Loucy (cell line): ENCODE measurements at regions not wholly inside any gene's neighbourhood (a gene's known extent, or its start where the extent isn't known, plus 50 kb on each side); places are given as distances from the start of the nearest gene placed in this dataset.

Experiments used
- H2AFZ ChIP-seq: fragments of 200-600 bp; sonication (generic); 2 replicates; pipeline ENCODE4 v1.6.0; 2016; ENCODE audit warnings: antibody characterized with exemption, mild to moderate bottlenecking, low read length, moderate library complexity
- H3F3A ChIP-seq: fragments of 200-600 bp; 2 replicates; pipeline ENCODE4 v1.6.0; 2016; ENCODE audit warnings: antibody characterized with exemption, low read depth, mild to moderate bottlenecking
- H3K27me3 ChIP-seq: fragments of 200-600 bp; sonication (generic); 2 replicates; pipeline ENCODE4 v1.6.1; 2014; ENCODE audit warnings: low read length, mild to moderate bottlenecking; ENCODE audit not compliant: insufficient read depth, poor library complexity, severe bottlenecking
- H3K36me3 ChIP-seq: fragments of 200-600 bp; sonication (generic); 2 replicates; pipeline ENCODE4 v1.6.1; 2016; ENCODE audit warnings: low read length; ENCODE audit not compliant: insufficient read depth
- H3K4me1 ChIP-seq: fragments of 200-600 bp; sonication (generic); 2 replicates; pipeline ENCODE4 v1.5.1; 2014; ENCODE audit warnings: low read length, mild to moderate bottlenecking; ENCODE audit not compliant: insufficient read depth, poor library complexity, severe bottlenecking
- H3K4me2 ChIP-seq: fragments of 200-600 bp; sonication (generic); 2 replicates; pipeline ENCODE4 v1.6.0; 2014; ENCODE audit warnings: antibody characterized with exemption, low read length, low read depth, mild to moderate bottlenecking; ENCODE audit not compliant: poor library complexity, severe bottlenecking
- H3K4me3 ChIP-seq: fragments of 200-600 bp; sonication (generic); 2 replicates; pipeline ENCODE4 v1.5.1; 2014; ENCODE audit warnings: low read length, mild to moderate bottlenecking, mixed read lengths; ENCODE audit not compliant: poor library complexity, severe bottlenecking
- H3K79me2 ChIP-seq: fragments of 200-600 bp; sonication (generic); 2 replicates; pipeline ENCODE4 v1.6.1; 2014; ENCODE audit warnings: low read length; ENCODE audit not compliant: insufficient read depth
- H3K9ac ChIP-seq: fragments of 200-600 bp; sonication (generic); 2 replicates; pipeline ENCODE4 v1.6.0; 2014; ENCODE audit warnings: mild to moderate bottlenecking, low read depth, low read length, moderate library complexity; ENCODE audit not compliant: poor library complexity, severe bottlenecking
- H3K9me2 ChIP-seq: fragments of 200-600 bp; sonication (generic); replicated peaks from 2 replicates; pipeline ENCODE4 v1.6.1; 2016; ENCODE audit warnings: low read depth, low read length, mixed read lengths
- H3K9me3 ChIP-seq: fragments of 200-600 bp; sonication (generic); 2 replicates; pipeline ENCODE4 v1.6.1; 2014; ENCODE audit warnings: mild to moderate bottlenecking, antibody characterized with exemption, low read length, low read depth; ENCODE audit not compliant: insufficient read depth
- H4K20me1 ChIP-seq: fragments of 200-600 bp; sonication (generic); 2 replicates; pipeline ENCODE4 v1.6.0; 2014; ENCODE audit warnings: antibody characterized with exemption, low read length, mild to moderate bottlenecking; ENCODE audit not compliant: insufficient read depth, poor library complexity, severe bottlenecking
- CTCF ChIP-seq: fragments of 200-600 bp; sonication (generic); conservative IDR thresholded peaks from 2 replicates; pipeline ENCODE4 v1.5.1; 2014; ENCODE audit warnings: mild to moderate bottlenecking, antibody characterized with exemption, low read length
- EZH2phosphoT487 ChIP-seq: fragments of 200-600 bp; IDR thresholded peaks from 2 replicates; pipeline ENCODE4 v1.6.1; 2018; ENCODE audit warnings: antibody characterized with exemption, mild to moderate bottlenecking, moderate library complexity, borderline replicate concordance

- no peaks in the 10 kb centered on the region; the same call in 1 of the 2 replicates for H3K9me3 ChIP-seq
- H3K79me2 ChIP-seq = no peaks in the 10 kb centered on the region
- TF ChIP-seq EZH2phosphoT487 (no peak), CTCF (peak; percentile 33)
- no peaks in the 10 kb centered on the region for H3K9me2 ChIP-seq
- H4K20me1 ChIP-seq = no peaks in the 10 kb centered on the region
- H3K27me3 ChIP-seq = no peaks in the 10 kb centered on the region
- no peak overlapping the region for H3K4me3 ChIP-seq
- no peaks in the 10 kb centered on the region for H3K36me3 ChIP-seq
- H2AFZ ChIP-seq = no peak overlapping the region
- no peak overlapping the region for H3K9ac ChIP-seq
- H3F3A ChIP-seq = no peaks in the 10 kb centered on the region
- no peak overlapping the region for H3K4me2 ChIP-seq
- no peaks in the 10 kb centered on the region for H3K4me1 ChIP-seq
These were observed 427.9 kb downstream of the ZNF536 start for GRCh38 chr19:30799865-30800755.

- Histone ChIP-seq H3K27me3 (no peaks in the 10 kb centered on the region), H3K79me2 (no peaks in the 10 kb centered on the region), H2AFZ (no peak overlapping the region), H3K9me2 (no peaks in the 10 kb centered on the region), H3F3A (no peaks in the 10 kb centered on the region), H3K4me1 (no peaks in the 10 kb centered on the region), H3K36me3 (no peaks in the 10 kb centered on the region), H3K9me3 (no peaks in the 10 kb centered on the region), H3K4me2 (no peak overlapping the region), H3K4me3 (no peak overlapping the region), H3K9ac (no peak overlapping the region), H4K20me1 (no peaks in the 10 kb centered on the region)
- TF ChIP-seq EZH2phosphoT487 (no peak), CTCF (no peak)
These were observed 423.5 kb downstream of the ZNF536 start for GRCh38 chr19:30795727-30796126.

DNA sequence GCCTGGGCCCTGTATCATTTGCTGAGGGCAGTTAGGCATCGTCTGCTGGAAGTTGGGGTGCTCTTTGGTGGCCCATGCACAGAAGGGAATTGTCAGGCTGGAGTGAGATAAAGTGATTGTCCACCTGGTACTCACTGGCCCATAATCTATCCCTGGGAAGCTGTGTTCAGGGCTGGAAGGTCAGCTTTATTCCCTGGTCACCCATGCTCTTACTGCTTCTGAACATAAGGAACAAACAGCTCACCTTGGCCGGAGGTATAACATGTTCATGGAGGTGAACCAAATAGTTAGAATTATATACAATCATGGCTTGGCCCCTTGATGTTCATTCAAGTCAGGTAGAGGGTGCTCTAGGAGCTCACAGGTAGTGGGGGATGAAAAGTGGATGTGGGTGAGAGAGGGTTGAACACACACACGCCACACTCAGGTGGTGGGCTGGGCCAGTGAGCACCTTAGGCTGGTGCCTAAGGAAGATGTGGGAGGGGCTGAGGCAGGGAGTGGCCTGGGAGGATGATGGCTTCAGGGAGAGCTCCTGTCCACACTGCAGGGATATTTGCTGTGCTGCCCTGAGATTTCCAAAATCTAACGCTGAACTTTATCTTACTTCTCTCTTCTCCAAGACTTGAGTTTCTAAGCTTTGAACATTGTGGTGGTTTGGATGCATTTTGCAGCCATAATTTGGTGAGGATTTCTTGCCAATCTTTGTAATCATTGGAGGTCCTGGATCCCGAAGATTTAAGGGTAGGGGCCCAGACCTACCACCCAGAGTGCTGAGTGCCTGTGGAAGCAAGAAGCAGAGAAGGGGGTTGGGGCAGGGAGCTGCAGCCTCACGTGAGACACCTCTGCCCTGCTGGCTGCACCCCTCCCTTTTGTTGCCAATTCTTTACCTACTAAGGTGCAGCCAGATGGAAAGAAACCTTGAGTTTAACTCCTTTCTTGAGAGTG lies 420.6 kb downstream of the ZNF536 start:
- TF ChIP-seq EZH2phosphoT487 (no peak), CTCF (no peak)
- no peak overlapping the region for H3K4me2 ChIP-seq

More for the DNA sequence above, 420.6 kb downstream of the ZNF536 start:
- Histone ChIP-seq H3K4me1 (no peaks in the 10 kb centered on the region), H3K9me2 (no peaks in the 10 kb centered on the region), H2AFZ (no peak overlapping the region), H3K9ac (no peak overlapping the region), H3F3A (no peaks in the 10 kb centered on the region), H3K79me2 (no peaks in the 10 kb centered on the region), H4K20me1 (no peaks in the 10 kb centered on the region), H3K4me3 (no peak overlapping the region), H3K27me3 (no peaks in the 10 kb centered on the region), H3K36me3 (no peaks in the 10 kb centered on the region), H3K9me3 (no peaks in the 10 kb centered on the region; the same call in 1 of the 2 replicates)
